Activated naive CD8-positive, alpha-beta T cell treated with anti-CD3 and anti-CD28 coated beads, Interleukin-2, amount 50 U/mL, for 24 hours (primary cell): ENCODE measurements at regions not wholly inside any gene's neighbourhood (a gene's known extent, or its start where the extent isn't known, plus 50 kb on each side); places are given as distances from the start of the nearest gene placed in this dataset.

Experiments used
- ATAC-seq: fragments of 150-1000 bp; cut with Tn5 transposase; one replicate; pipeline ENCODE4 v1.10.0; 2021
- DNase-seq: peaks from one replicate; pipeline ENCODE4 v3.0.0; 2021
- H3K27ac Mint-ChIP-seq: one replicate; pipeline ENCODE4 v1.8.0; 2021; ENCODE audit warnings: mild to moderate bottlenecking, mixed read lengths
- H3K27me3 Mint-ChIP-seq: one replicate; pipeline ENCODE4 v1.8.0; 2021; ENCODE audit warnings: mixed read lengths
- H3K36me3 Mint-ChIP-seq: one replicate; pipeline ENCODE4 v1.8.0; 2021; ENCODE audit warnings: low read depth, mixed read lengths
- H3K4me1 Mint-ChIP-seq: one replicate; pipeline ENCODE4 v1.8.0; 2021; ENCODE audit warnings: mixed read lengths
- H3K4me3 Mint-ChIP-seq: one replicate; pipeline ENCODE4 v1.8.0; 2021; ENCODE audit warnings: mild to moderate bottlenecking, moderate library complexity, mixed read lengths
- H3K9me3 Mint-ChIP-seq: one replicate; pipeline ENCODE4 v1.8.0; 2021; ENCODE audit warnings: mixed read lengths

DNA sequence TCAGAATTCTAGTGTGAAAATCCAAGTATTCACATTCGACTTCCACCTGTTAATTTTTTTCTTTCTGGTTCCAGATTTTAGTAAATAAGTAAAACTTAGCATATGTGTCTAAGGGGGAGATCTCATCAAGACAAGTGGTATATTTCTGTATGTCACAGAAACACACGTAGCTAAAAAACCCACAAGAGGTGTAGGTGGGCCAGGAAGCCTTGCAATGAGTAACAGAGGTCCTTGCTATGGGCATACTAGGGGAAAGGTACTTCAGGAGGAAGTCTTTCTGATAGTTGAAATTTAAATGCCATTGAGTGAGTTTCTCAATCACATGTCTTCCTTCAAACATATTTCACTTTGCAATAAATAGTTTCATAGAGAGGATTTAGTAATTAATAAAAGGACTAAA is 315.8 kb downstream of the MID1IP1 start:
- Mint-ChIP-seq H3K27ac (no peak overlapping the region), H3K4me3 (no peak overlapping the region), H3K4me1 (no peaks in the 10 kb centered on the region), H3K36me3 (no peaks in the 10 kb centered on the region), H3K9me3 (peaks cover 8% of the 10 kb centered on the region), H3K27me3 (peaks cover 2% of the 10 kb centered on the region)
- DNase-seq (no peak), ATAC-seq (no peak)

GRCh38 chrX:39121903-39122302 is 320.6 kb downstream of the MID1IP1 start:
- ATAC-seq (no peak), DNase-seq (no peak)
- H3K4me3 Mint-ChIP-seq: no peak overlapping the region
- no peaks in the 10 kb centered on the region for H3K36me3 Mint-ChIP-seq
- no peak overlapping the region for H3K27ac Mint-ChIP-seq
- no peaks in the 10 kb centered on the region for H3K4me1 Mint-ChIP-seq
- H3K9me3 Mint-ChIP-seq: no peaks in the 10 kb centered on the region
- peaks cover 6% of the 10 kb centered on the region for H3K27me3 Mint-ChIP-seq

GRCh38 chrX:39125834-39126233 is 324.6 kb downstream of the MID1IP1 start:
- H3K4me3 Mint-ChIP-seq: no peak overlapping the region
- no peak overlapping the region for H3K27ac Mint-ChIP-seq
- no peaks in the 10 kb centered on the region for H3K4me1 Mint-ChIP-seq
- DNase-seq: no peak
- no peaks in the 10 kb centered on the region for H3K36me3 Mint-ChIP-seq
- peaks cover 4% of the 10 kb centered on the region for H3K27me3 Mint-ChIP-seq
- ATAC-seq: no peak
- H3K9me3 Mint-ChIP-seq: no peaks in the 10 kb centered on the region

- H3K4me1 Mint-ChIP-seq: peaks cover 6% of the 10 kb centered on the region
- H3K27ac Mint-ChIP-seq: no peak overlapping the region
- ATAC-seq (peak; percentile 59), DNase-seq (no peak)
- H3K27me3 Mint-ChIP-seq: no peaks in the 10 kb centered on the region
- no peak overlapping the region for H3K4me3 Mint-ChIP-seq
- H3K36me3 Mint-ChIP-seq: no peaks in the 10 kb centered on the region
- no peaks in the 10 kb centered on the region for H3K9me3 Mint-ChIP-seq
Measured at GRCh38 chrX:39133971-39134370, 332.7 kb downstream of the MID1IP1 start.

GRCh38 chrX:39137363-39137954 is 336.2 kb downstream of the MID1IP1 start:
- no peak overlapping the region for H3K27ac Mint-ChIP-seq
- DNase-seq: no peak
- no peak for ATAC-seq
- H3K36me3 Mint-ChIP-seq: no peaks in the 10 kb centered on the region
- no peaks in the 10 kb centered on the region for H3K9me3 Mint-ChIP-seq
- H3K4me1 Mint-ChIP-seq: peaks cover 6% of the 10 kb centered on the region
- H3K27me3 Mint-ChIP-seq: no peaks in the 10 kb centered on the region
- no peak overlapping the region for H3K4me3 Mint-ChIP-seq

DNA sequence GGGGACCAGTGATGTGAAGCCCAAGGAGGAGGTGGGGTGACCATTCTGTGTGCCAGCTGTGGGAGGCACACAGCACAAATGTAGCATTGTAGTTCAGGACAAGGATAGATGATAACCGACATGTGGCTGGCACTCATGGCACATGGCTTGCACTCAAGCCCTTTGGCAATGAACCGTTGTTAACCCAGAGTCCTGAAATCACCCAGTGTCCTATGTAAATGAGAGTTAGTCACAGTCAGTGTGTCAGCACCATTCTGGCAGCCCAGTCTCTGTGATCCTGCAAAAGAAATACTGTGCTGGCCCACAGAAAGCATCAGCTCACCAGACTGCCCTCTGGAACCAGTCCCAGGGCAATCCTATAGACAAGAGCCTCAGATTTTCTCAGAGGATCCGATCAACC is 339.3 kb downstream of the MID1IP1 start:
- Mint-ChIP-seq H3K4me3 (no peak overlapping the region), H3K36me3 (no peaks in the 10 kb centered on the region), H3K9me3 (no peaks in the 10 kb centered on the region), H3K4me1 (peaks cover 2% of the 10 kb centered on the region), H3K27me3 (no peaks in the 10 kb centered on the region), H3K27ac (no peak overlapping the region)
- DNase-seq (no peak), ATAC-seq (no peak)

DNA sequence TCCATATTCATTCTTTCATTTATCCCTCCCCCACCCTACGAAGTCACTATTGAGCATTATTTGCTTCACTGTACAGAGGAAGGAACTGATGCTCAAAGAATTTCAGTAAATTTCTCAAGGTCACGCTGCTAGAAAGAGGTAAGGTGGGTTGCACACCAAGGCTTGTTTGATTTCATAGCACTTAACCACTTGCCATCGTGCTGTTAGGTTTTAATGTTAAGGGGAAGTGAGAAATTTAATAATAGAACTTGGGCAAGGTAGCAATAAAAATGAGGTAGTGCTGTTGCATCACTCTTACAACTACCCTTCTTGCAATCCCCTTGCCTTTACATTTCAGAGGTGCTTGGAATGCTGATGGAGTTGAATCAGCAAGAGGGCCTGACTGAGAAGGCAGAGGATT is 343.1 kb downstream of the MID1IP1 start:
- no peak overlapping the region for H3K27ac Mint-ChIP-seq
- H3K27me3 Mint-ChIP-seq: no peaks in the 10 kb centered on the region
- no peak for DNase-seq
- H3K4me3 Mint-ChIP-seq: no peak overlapping the region
- no peaks in the 10 kb centered on the region for H3K9me3 Mint-ChIP-seq
- H3K36me3 Mint-ChIP-seq: no peaks in the 10 kb centered on the region
- no peak for ATAC-seq
- peaks cover 2% of the 10 kb centered on the region for H3K4me1 Mint-ChIP-seq

GRCh38 chrX:39144956-39145355 is 343.7 kb downstream of the MID1IP1 start:
- no peak for ATAC-seq
- H3K9me3 Mint-ChIP-seq: no peaks in the 10 kb centered on the region
- H3K27me3 Mint-ChIP-seq: no peaks in the 10 kb centered on the region
- H3K27ac Mint-ChIP-seq: no peak overlapping the region
- no peak for DNase-seq
- no peaks in the 10 kb centered on the region for H3K36me3 Mint-ChIP-seq
- peaks cover 3% of the 10 kb centered on the region for H3K4me1 Mint-ChIP-seq
- no peak overlapping the region for H3K4me3 Mint-ChIP-seq

DNA sequence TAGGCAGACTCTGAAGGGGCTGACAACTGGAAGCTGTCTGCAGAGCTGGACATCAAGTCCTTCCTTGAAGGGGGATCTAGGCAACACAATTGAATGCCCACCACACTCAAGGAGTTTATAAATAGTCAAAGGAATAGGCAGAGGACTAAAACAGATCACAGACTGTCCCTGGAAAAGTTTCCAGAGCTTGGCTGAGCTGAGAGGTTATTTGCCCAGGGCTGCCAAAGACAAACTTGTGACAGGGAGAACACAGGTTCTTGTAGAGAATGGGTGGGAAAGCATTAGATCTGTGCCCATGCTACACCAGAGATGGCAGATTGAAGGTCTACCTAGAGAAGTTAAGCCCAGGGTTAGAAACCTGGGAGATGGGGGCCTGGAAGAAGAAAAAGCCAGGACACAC is 344.6 kb downstream of the MID1IP1 start:
- Mint-ChIP-seq H3K27ac (no peak overlapping the region), H3K27me3 (no peaks in the 10 kb centered on the region), H3K9me3 (no peaks in the 10 kb centered on the region), H3K4me3 (no peak overlapping the region), H3K36me3 (no peaks in the 10 kb centered on the region), H3K4me1 (peaks cover 3% of the 10 kb centered on the region)
- ATAC-seq (no peak), DNase-seq (no peak)

GRCh38 chrX:39149761-39150160 is 348.5 kb downstream of the MID1IP1 start:
- peak; percentile 66 for DNase-seq
- no peak overlapping the region for H3K27ac Mint-ChIP-seq

GRCh38 chrX:39150220-39150619 is 349.0 kb downstream of the MID1IP1 start:
- DNase-seq (no peak), ATAC-seq (no peak)
- no peaks in the 10 kb centered on the region for H3K9me3 Mint-ChIP-seq
- H3K36me3 Mint-ChIP-seq: no peaks in the 10 kb centered on the region
- H3K4me1 Mint-ChIP-seq: peaks cover 2% of the 10 kb centered on the region
- no peaks in the 10 kb centered on the region for H3K27me3 Mint-ChIP-seq
- no peak overlapping the region for H3K27ac Mint-ChIP-seq
- no peak overlapping the region for H3K4me3 Mint-ChIP-seq

More at GRCh38 chrX:39149761-39150160, 348.5 kb downstream of the MID1IP1 start:
- Mint-ChIP-seq H3K9me3 (no peaks in the 10 kb centered on the region), H3K4me1 (peaks cover 3% of the 10 kb centered on the region), H3K27me3 (no peaks in the 10 kb centered on the region), H3K4me3 (no peak overlapping the region), H3K36me3 (no peaks in the 10 kb centered on the region)
- ATAC-seq: no peak

DNA sequence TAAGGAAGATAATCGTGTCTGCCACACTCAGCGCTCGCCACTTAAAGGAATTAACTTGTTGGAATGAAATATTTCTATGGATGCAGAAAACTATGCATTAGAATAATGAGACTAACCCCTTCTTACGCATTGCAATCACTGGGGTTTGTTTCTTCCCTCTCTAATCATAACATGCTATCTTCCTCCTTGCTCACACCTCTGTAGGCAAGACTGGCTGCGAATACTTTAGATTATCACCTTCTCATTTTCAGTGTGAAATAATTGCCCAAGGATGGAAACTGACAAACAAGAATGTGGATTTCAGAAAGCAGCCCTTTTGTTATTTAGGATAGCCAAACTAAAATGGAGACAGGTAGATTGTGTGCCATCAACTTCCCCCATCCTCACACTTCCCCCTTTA is 349.4 kb downstream of the MID1IP1 start:
- Mint-ChIP-seq H3K36me3 (no peaks in the 10 kb centered on the region), H3K9me3 (no peaks in the 10 kb centered on the region), H3K4me1 (peaks cover 2% of the 10 kb centered on the region), H3K27me3 (no peaks in the 10 kb centered on the region), H3K4me3 (no peak overlapping the region), H3K27ac (no peak overlapping the region)
- ATAC-seq: no peak
- DNase-seq: no peak

GRCh38 chrX:39152106-39152649 is 350.9 kb downstream of the MID1IP1 start:
- Mint-ChIP-seq H3K4me3 (no peak overlapping the region), H3K4me1 (peaks cover 8% of the 10 kb centered on the region), H3K9me3 (no peaks in the 10 kb centered on the region), H3K36me3 (no peaks in the 10 kb centered on the region), H3K27ac (no peak overlapping the region), H3K27me3 (no peaks in the 10 kb centered on the region)
- DNase-seq: peak; percentile 42
- no peak for ATAC-seq

GRCh38 chrX:39156051-39156450 is 354.8 kb downstream of the MID1IP1 start:
- ATAC-seq: no peak
- Mint-ChIP-seq H3K27me3 (no peaks in the 10 kb centered on the region), H3K4me1 (peaks cover 24% of the 10 kb centered on the region), H3K4me3 (no peak overlapping the region), H3K9me3 (no peaks in the 10 kb centered on the region), H3K27ac (no peak overlapping the region), H3K36me3 (no peaks in the 10 kb centered on the region)
- no peak for DNase-seq

DNA sequence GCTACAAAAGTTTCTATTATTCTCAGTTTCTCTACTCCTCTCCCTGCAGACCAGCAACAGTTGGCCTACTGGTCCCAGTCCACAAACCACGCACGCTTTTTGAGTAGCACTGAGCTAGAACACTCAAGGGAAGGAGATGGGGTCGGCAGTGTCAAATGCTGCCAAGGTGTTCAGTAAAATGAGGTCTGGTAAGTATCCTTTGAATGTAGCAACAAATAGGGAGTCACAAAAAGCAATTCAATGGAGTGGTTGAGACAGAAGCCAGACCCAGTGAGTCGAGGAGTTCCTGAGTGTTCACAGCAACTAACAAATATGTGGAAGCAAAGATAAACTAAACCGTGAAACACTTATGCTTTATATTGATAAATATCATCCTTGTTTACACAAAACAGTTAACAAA is 355.7 kb downstream of the MID1IP1 start:
- Mint-ChIP-seq H3K4me3 (no peak overlapping the region), H3K36me3 (no peaks in the 10 kb centered on the region), H3K4me1 (peaks cover 34% of the 10 kb centered on the region), H3K27ac (no peak overlapping the region), H3K9me3 (no peaks in the 10 kb centered on the region), H3K27me3 (peaks cover 3% of the 10 kb centered on the region)
- no peak for ATAC-seq
- no peak for DNase-seq

- peaks cover 3% of the 10 kb centered on the region for H3K27me3 Mint-ChIP-seq
Measured at GRCh38 chrX:39157796-39158195, 356.5 kb downstream of the MID1IP1 start.

More at GRCh38 chrX:39157796-39158195, 356.5 kb downstream of the MID1IP1 start:
- no peaks in the 10 kb centered on the region for H3K36me3 Mint-ChIP-seq
- no peaks in the 10 kb centered on the region for H3K9me3 Mint-ChIP-seq
- ATAC-seq (no peak), DNase-seq (no peak)
- no peak overlapping the region for H3K4me3 Mint-ChIP-seq
- peaks cover 38% of the 10 kb centered on the region for H3K4me1 Mint-ChIP-seq
- no peak overlapping the region for H3K27ac Mint-ChIP-seq
